Gastroesophageal sphincter (tissue), 4 donors: ENCODE measurements at regions not wholly inside any gene's neighbourhood (a gene's known extent, or its start where the extent isn't known, plus 50 kb on each side); places are given as distances from the start of the nearest gene placed in this dataset.
"Not testable (repeated sequence)": the region's sequence is repeated elsewhere in the genome, so short reads cannot be mapped to it uniquely, and the experiment has no call there.

Experiments used
- ATAC-seq: fragments of 150-250 bp; one replicate; pipeline ENCODE4 v1.9.1; 2016; ENCODE audit warnings: mild to moderate bottlenecking, moderate library complexity
- H3K27ac ChIP-seq, 4 donors: fragments of 200-600 bp; sonication (generic) in 3 of 4; 1 replicate in 3 of 4; 2 replicates in 1 of 4; pipeline ENCODE4 v1.5.1; 2016 to 2019
- H3K27me3 ChIP-seq: fragments of 200-600 bp; sonication (generic); one replicate; pipeline ENCODE4 v1.5.1; 2019
- H3K36me3 ChIP-seq, 2 donors: fragments of 200-600 bp; sonication (generic); one replicate each; pipeline ENCODE4 v1.5.1; 2019; ENCODE audit warnings: control low read depth in 1 of 2
- H3K4me1 ChIP-seq, 3 donors: fragments of 200-600 bp; sonication (generic); 1 replicate in 2 of 3; 2 replicates in 1 of 3; pipeline ENCODE4 v1.5.1; 2016 to 2019; ENCODE audit warnings: control low read depth in 2 of 3
- H3K4me3 ChIP-seq, 2 donors: fragments of 200-600 bp; sonication (generic); one replicate each; pipeline ENCODE4 v1.5.1; 2019; ENCODE audit warnings: mild to moderate bottlenecking in 1 of 2, moderate library complexity in 1 of 2
- H3K9me3 ChIP-seq, 3 donors: fragments of 200-600 bp; sonication (generic); one replicate each; pipeline ENCODE4 v1.5.1; 2017 to 2019; ENCODE audit warnings: control low read depth in 2 of 3
- EP300 ChIP-seq: sonication (generic); formaldehyde crosslinking; IDR thresholded peaks from one replicate; pipeline ENCODE4 v1.6.1; 2017; ENCODE audit warnings: antibody characterized with exemption, mild to moderate bottlenecking
- POLR2A ChIP-seq, 2 donors: fragments of 450-650 bp; IDR thresholded peaks; one replicate each; pipeline ENCODE4 v1.6.1; 2017; ENCODE audit warnings: antibody characterized with exemption in 2 of 2, mild to moderate bottlenecking in 2 of 2, moderate library complexity in 1 of 2
- POLR2AphosphoS5 ChIP-seq: sonication (generic); formaldehyde crosslinking; IDR thresholded peaks from one replicate; pipeline ENCODE4 v1.6.1; 2017; ENCODE audit warnings: antibody characterized with exemption
- WGBS, 2 donors: methylation state at CpG; one replicate each; pipeline ENCODE4 v1.1.5; 2018; ENCODE audit warnings: low coverage in 1 of 2; 5-methylcytosine and 5-hydroxymethylcytosine counted together
- TF ChIP-seq, protein P1 (sequence below), 4 experiments: fragments of 200-600 bp in 2 of 4; fragments of 450-650 bp in 2 of 4; sonication (generic) in 1 of 4; IDR thresholded peaks; one replicate each; pipeline ENCODE4 v1.5.1; 2017 to 2019; ENCODE audit warnings: antibody characterized with exemption in 4 of 4, mild to moderate bottlenecking in 2 of 4, moderate library complexity in 2 of 4

DNA sequence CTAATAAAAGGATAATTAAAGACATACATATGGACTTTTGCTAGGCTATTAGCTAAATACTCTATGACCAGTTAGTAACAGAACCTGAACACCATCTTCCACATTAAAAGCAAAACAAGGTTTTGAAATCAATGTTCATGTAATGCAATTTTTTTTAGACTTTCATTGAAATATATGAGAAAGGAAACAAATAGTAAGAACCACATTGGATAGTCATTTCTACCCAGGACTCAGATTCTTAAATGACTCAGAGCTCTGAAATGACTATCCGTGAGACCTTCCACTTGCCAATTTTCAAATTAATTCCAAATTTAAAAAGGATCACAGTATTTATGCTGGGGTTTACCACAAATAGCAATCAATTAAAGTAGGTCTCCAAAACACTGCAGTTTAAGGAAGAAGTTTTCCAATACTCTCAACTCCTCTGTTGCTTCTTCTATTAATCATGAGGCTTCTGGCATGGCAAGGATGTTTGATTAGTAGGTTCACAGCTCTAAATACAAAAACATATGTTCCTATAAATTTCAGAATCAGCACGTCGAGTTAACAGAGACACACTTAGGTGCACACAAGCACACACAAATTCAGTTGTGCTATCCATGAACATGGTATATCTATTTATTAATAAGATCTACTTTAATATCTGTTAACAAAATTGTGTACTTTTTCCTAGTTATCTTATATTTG lies 841.0 kb downstream of the RNF144A start:
- H3K9me3 ChIP-seq, result peaks cover 0 to 31% (median 0%) of the 10 kb centered on the region in 3 donors
- TF ChIP-seq POLR2A (IDR thresholded peaks at IDR 0.05), result no peak
- no peak for TF ChIP-seq EP300
- TF ChIP-seq, protein P1, sequence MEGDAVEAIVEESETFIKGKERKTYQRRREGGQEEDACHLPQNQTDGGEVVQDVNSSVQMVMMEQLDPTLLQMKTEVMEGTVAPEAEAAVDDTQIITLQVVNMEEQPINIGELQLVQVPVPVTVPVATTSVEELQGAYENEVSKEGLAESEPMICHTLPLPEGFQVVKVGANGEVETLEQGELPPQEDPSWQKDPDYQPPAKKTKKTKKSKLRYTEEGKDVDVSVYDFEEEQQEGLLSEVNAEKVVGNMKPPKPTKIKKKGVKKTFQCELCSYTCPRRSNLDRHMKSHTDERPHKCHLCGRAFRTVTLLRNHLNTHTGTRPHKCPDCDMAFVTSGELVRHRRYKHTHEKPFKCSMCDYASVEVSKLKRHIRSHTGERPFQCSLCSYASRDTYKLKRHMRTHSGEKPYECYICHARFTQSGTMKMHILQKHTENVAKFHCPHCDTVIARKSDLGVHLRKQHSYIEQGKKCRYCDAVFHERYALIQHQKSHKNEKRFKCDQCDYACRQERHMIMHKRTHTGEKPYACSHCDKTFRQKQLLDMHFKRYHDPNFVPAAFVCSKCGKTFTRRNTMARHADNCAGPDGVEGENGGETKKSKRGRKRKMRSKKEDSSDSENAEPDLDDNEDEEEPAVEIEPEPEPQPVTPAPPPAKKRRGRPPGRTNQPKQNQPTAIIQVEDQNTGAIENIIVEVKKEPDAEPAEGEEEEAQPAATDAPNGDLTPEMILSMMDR (IDR thresholded peaks at IDR 0.05), result no peak
- TF ChIP-seq POLR2AphosphoS5, result no peak
- WGBS, 2 donors, result 90 to 95% methylated on average over 3 of the region's 3 CpGs
- H3K4me1 ChIP-seq, result no peaks in the 10 kb centered on the region
- no peak for ATAC-seq
- no peak overlapping the region for H3K4me3 ChIP-seq
- no peak overlapping the region for H3K27ac ChIP-seq
- no peaks in the 10 kb centered on the region for H3K27me3 ChIP-seq
- H3K36me3 ChIP-seq, result no peaks in the 10 kb centered on the region

DNA sequence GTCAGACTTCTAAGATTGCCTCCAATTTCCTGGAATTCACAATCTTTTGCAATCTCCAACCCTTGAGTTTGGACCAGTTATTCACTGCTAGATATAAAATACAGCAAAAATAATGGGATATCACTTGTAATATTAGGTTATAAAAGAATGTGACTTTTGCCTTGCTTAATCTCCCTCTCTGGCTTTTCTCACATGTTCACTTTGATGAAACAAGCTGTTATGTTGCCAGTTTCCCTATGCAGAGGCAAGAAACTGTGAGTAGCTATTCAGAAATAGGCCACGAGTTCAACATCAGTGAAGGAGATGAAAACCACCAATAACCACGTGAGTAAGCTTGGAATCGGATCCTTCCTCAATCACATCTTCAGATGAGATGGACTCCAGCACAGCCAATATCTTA lies 842.7 kb downstream of the RNF144A start:
- TF ChIP-seq EP300, result no peak
- TF ChIP-seq POLR2AphosphoS5, result no peak
- TF ChIP-seq, protein P1 (IDR thresholded peaks at IDR 0.05), result no peak
- no peak for TF ChIP-seq POLR2A (IDR thresholded peaks at IDR 0.05)
- no peak overlapping the region for H3K4me3 ChIP-seq
- no peaks in the 10 kb centered on the region for H3K36me3 ChIP-seq
- no peak for ATAC-seq
- no peak overlapping the region for H3K27ac ChIP-seq
- peaks cover 0 to 15% (median 0%) of the 10 kb centered on the region in 3 donors for H3K9me3 ChIP-seq
- no peaks in the 10 kb centered on the region for H3K4me1 ChIP-seq
- WGBS, 2 donors, result 84 to 92% methylated on average over 3 of the region's 3 CpGs
- H3K27me3 ChIP-seq, result no peaks in the 10 kb centered on the region

DNA sequence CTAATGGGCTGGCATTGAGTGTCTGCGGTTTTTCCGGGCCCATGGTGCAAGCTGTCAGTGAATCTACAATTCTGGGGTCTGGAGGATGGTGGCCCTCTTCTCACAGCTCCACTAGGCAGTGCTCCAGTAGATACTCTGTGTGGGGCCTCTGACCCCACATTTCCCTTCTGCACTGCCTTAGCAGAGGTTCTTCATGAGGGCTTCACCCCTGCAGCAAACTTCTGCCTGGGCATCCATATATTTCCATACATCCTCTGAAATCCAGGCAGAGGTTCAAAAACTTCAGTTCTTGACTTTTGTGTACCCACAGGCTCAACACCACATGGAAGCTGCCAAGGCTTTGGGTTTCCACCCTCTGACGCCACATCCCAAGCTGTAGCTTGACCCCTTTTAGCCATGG lies 846.2 kb downstream of the RNF144A start:
- H3K9me3 ChIP-seq, H3K4me3 ChIP-seq, H3K27me3 ChIP-seq, H3K27ac ChIP-seq, ATAC-seq, H3K36me3 ChIP-seq, H3K4me1 ChIP-seq: not testable (repeated sequence)
- 100% methylated on average over 1 to 3 of the region's 3 CpGs for WGBS, 2 donors

DNA sequence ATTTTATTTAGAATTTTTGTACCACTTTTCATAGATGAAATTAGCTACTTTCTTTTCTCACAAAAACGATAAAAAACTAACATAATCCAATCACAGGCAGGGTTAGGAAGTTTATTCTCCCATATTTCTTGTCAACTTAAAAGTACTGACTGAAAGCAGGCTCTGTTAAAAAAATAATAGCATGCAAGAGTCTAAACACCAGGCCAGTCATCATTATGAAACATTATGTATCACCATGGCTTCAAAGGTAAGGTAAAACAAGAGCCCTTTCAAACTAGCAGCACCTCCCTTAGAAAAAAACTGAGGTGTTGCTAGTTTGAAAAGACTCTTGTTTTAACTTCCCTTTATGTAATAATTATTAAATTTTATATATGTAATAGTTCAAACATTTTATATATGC lies 848.0 kb downstream of the RNF144A start:
- no peak overlapping the region for H3K4me3 ChIP-seq
- TF ChIP-seq POLR2AphosphoS5, result no peak
- TF ChIP-seq POLR2A (IDR thresholded peaks at IDR 0.05), result no peak
- TF ChIP-seq, protein P1 (IDR thresholded peaks at IDR 0.05), result no peak
- TF ChIP-seq EP300, result no peak
- no peaks in the 10 kb centered on the region for H3K27me3 ChIP-seq
- H3K27ac ChIP-seq, result no peak overlapping the region
- H3K4me1 ChIP-seq, result no peaks in the 10 kb centered on the region
- WGBS, 2 donors, result 57 to 64% methylated on average over 1 of the region's 1 CpG
- no peaks in the 10 kb centered on the region for H3K36me3 ChIP-seq
- H3K9me3 ChIP-seq, result no peaks in the 10 kb centered on the region
- ATAC-seq, result no peak

DNA sequence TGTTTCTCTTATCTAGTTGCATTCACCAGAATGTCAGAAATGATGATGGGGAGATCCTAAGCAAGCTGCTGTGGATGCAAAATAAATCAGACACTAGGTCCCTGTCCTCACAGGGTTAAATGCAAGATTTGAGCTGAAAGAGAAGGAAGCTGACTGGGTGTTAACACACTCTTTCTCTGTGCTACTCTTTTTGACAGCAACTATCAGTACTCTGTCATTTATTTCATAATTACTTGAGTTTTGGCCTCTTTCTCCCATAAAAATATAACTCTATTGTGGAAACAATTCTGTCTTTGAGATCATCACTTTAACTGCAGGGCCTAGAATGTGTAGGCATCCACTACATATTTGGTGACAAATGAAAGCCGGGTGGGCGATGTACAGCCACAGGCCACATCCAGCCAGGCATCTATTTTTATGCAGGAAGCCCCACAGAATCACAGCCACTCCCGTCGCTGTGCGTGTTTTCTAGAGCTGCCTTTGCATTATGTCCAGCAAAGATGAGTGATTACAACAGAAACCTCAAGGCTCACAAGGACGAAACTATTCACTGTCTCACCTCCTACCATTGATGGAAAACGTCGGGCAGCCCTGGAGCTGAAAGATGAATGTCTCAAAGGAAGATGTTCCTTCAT lies 849.0 kb downstream of the RNF144A start:
- no peak overlapping the region for H3K27ac ChIP-seq
- H3K9me3 ChIP-seq, result no peaks in the 10 kb centered on the region
- H3K36me3 ChIP-seq, result no peaks in the 10 kb centered on the region
- 50 to 73% methylated on average over 8 of the region's 8 CpGs for WGBS, 2 donors
- TF ChIP-seq POLR2AphosphoS5 (no peak), EP300 (no peak), POLR2A (IDR thresholded peaks at IDR 0.05) (no peak)
- TF ChIP-seq, protein P1 (IDR thresholded peaks at IDR 0.05), result no peak
- H3K27me3 ChIP-seq, result no peaks in the 10 kb centered on the region
- no peak overlapping the region for H3K4me3 ChIP-seq
- no peak for ATAC-seq
- H3K4me1 ChIP-seq, result no peaks in the 10 kb centered on the region
